ENCODE measurements at regions not wholly inside any gene's neighbourhood (a gene's known extent, or its start where the extent isn't known, plus 50 kb on each side); places are given as distances from the start of the nearest gene placed in this dataset.

DNA sequence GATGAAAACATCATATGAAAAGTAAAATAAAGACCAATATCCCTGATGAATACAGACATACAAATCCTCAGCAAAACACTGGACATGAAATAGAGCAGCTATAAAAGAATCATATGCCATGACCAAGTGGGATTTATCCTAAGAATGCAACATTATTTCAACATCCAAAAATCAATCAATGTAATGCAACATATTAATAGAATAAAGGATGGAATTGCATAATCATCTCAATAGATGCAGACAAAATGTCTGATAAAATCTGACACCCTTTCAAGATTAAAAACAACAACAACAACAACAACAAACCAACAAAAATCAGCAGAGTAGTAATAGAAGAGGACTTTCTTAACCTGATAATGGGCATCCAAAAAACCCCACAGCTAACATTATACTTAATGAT lies 63.8 kb upstream of the IL1R1 start:
- no peaks in the 10 kb centered on the region for H3K27me3 ChIP-seq (ENCODE audit: control insufficient read depth, insufficient read depth, low read length)
- no peaks in the 10 kb centered on the region for H3K36me3 ChIP-seq (ENCODE audit: control insufficient read depth, insufficient read depth, low read length)
- no peak for TF ChIP-seq CTCF (IDR thresholded peaks at IDR 0.05; ENCODE audit: insufficient read depth, low read length, poor library complexity, severe bottlenecking)
- H3K4me3 ChIP-seq (ENCODE audit: low read depth, low read length): no peak overlapping the region
- no peak for DNase-seq (ENCODE audit: low read depth)

DNA sequence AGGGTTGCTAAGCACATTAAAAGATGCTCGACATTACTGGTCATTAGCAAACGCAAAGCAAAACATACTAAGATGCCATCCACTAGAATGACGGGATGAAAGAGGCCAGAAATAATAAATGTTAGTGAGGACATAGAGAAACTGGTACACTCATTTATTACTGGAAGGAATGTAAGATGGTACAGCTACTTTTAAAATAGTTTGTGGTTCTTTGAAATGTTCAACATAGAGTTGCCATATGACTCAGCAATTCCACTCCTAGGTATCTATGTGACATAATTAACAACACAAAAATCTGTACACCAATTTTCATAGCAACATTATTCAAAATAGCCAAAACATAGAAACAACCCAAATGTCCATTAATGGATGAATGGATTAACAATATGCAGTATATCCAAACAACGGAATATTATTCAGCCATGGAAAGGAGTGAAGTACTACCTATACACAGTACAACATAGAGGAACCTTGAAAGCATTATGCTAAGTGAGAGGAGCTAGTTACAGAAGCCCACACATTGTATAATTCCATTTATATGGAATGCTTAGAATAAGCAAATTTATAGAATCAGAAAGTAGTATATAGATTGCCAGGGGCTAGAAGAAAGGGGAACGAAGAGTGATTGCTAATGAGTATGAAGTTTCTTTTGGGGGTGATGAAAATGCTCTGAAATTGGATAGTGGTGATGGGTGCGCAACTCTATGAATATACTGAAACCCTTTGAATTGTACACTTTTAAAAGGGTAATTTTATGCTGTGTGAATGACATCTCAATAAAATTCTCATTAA lies 61.9 kb upstream of the IL1R1 start:
- H3K4me3 ChIP-seq (ENCODE audit: low read depth, low read length): no peak overlapping the region
- no peaks in the 10 kb centered on the region for H3K36me3 ChIP-seq (ENCODE audit: control insufficient read depth, insufficient read depth, low read length)
- TF ChIP-seq CTCF (IDR thresholded peaks at IDR 0.05; ENCODE audit: insufficient read depth, low read length, poor library complexity, severe bottlenecking): no peak
- DNase-seq (ENCODE audit: low read depth): no peak
- H3K27me3 ChIP-seq (ENCODE audit: control insufficient read depth, insufficient read depth, low read length): no peaks in the 10 kb centered on the region

GRCh38 chr2:102081243-102081522 lies 61.4 kb upstream of the IL1R1 start:
- Histone ChIP-seq H3K4me3 (ENCODE audit: low read depth, low read length) (no peak overlapping the region), H3K27me3 (ENCODE audit: control insufficient read depth, insufficient read depth, low read length) (no peaks in the 10 kb centered on the region), H3K36me3 (ENCODE audit: control insufficient read depth, insufficient read depth, low read length) (no peaks in the 10 kb centered on the region)
- DNase-seq (ENCODE audit: low read depth): no peak
- no peak for TF ChIP-seq CTCF (IDR thresholded peaks at IDR 0.05; ENCODE audit: insufficient read depth, low read length, poor library complexity, severe bottlenecking)

DNA sequence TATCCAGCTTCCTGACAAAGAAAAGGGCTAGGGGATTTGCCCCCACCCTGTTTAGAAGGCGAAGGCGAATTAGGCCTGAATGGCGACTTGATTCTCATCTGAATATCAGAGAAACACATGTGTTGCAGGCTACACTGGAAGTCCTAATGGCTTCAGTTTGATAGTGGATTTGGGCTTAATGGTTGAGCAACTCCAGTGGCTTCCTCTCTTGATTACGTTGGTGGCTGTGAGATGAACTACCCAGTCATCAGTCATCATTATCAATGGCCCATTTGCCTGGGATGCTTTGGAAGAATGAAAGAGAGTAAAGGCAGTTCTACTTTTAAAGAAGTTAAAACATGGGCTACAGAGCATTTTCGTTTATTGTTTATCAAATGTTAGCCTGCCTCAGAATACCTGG lies 60.9 kb upstream of the IL1R1 start:
- Histone ChIP-seq H3K4me3 (ENCODE audit: low read depth, low read length) (no peak overlapping the region), H3K36me3 (ENCODE audit: control insufficient read depth, insufficient read depth, low read length) (no peaks in the 10 kb centered on the region), H3K27me3 (ENCODE audit: control insufficient read depth, insufficient read depth, low read length) (no peaks in the 10 kb centered on the region)
- TF ChIP-seq CTCF (IDR thresholded peaks at IDR 0.05; ENCODE audit: insufficient read depth, low read length, poor library complexity, severe bottlenecking): no peak
- no peak for DNase-seq (ENCODE audit: low read depth)

- no peak for TF ChIP-seq CTCF (IDR thresholded peaks at IDR 0.05; ENCODE audit: insufficient read depth, low read length, poor library complexity, severe bottlenecking)
- H3K36me3 ChIP-seq (ENCODE audit: control insufficient read depth, insufficient read depth, low read length): no peaks in the 10 kb centered on the region
- no peaks in the 10 kb centered on the region for H3K27me3 ChIP-seq (ENCODE audit: control insufficient read depth, insufficient read depth, low read length)
- no peak overlapping the region for H3K4me3 ChIP-seq (ENCODE audit: low read depth, low read length)
- DNase-seq (ENCODE audit: low read depth): peak; percentile 84
Measured at GRCh38 chr2:102082571-102083392, 59.8 kb upstream of the IL1R1 start.
